ENCODE measurements at regions not wholly inside any gene's neighbourhood (a gene's known extent, or its start where the extent isn't known, plus 50 kb on each side); places are given as distances from the start of the nearest gene placed in this dataset.
"Not testable (repeated sequence)": the region's sequence is repeated elsewhere in the genome, so short reads cannot be mapped to it uniquely, and the experiment has no call there.

- Mint-ChIP-seq H3K27ac (peak overlapping the region in 1 of 6 donors; percentile 71), H3K4me3 (no peak overlapping the region), H3K36me3 (peaks cover 0 to 7% (median 3%) of the 10 kb centered on the region in 3 donors), H3K9me3 (no peaks in the 10 kb centered on the region), H3K27me3 (ENCODE audit: low read depth in 3 of 3) (no peaks in the 10 kb centered on the region), H3K4me1 (peaks cover 34 to 52% of the 10 kb centered on the region in 2 donors)
- no peak for DNase-seq
These were observed 52.1 kb downstream of the ARHGEF18 start for GRCh38 chr19:7400815-7401214.

GRCh38 chr19:7401694-7402093, 53.0 kb downstream of the ARHGEF18 start:
- Mint-ChIP-seq H3K9me3 (no peaks in the 10 kb centered on the region), H3K4me3 (no peak overlapping the region), H3K36me3 (peaks cover 0 to 7% (median 3%) of the 10 kb centered on the region in 3 donors), H3K4me1 (peaks cover 26 to 46% of the 10 kb centered on the region in 2 donors), H3K27me3 (ENCODE audit: low read depth in 3 of 3) (no peaks in the 10 kb centered on the region), H3K27ac (peak overlapping the region in 2 of 6 donors; percentile 11 to 46)
- DNase-seq: no peak

DNA sequence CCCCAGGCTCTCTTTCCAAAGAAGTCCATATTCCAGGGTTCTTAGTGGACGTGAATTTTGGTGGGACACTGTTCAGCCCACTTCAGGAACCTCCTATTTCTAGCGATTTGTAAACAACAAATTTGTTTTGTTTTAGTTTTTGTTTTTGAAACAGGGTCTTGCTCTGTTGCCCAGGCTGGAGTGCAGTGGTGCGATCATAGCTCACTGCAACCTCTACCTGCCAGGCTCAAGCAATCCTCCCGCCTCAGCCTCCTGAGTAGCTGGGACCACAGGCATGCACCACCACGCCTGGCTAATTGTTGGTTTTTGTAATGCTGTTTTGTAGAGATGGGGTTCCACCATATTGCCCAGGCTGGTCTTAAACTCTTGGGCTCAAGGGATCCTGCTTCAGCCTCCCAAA, 56.7 kb downstream of the ARHGEF18 start:
- not testable (repeated sequence) for DNase-seq; H3K27me3 Mint-ChIP-seq (ENCODE audit: low read depth in 3 of 3); H3K9me3 Mint-ChIP-seq; H3K27ac Mint-ChIP-seq; H3K4me3 Mint-ChIP-seq; H3K36me3 Mint-ChIP-seq
- H3K4me1 Mint-ChIP-seq: peaks cover 16 to 40% of the 10 kb centered on the region in 2 donors

GRCh38 chr19:7408251-7408650, 59.5 kb downstream of the ARHGEF18 start:
- H3K4me3 Mint-ChIP-seq: no peak overlapping the region
- H3K4me1 Mint-ChIP-seq: peaks cover 21 to 43% of the 10 kb centered on the region in 2 donors
- peaks cover 1 to 2% (median 1%) of the 10 kb centered on the region in 3 donors for H3K27me3 Mint-ChIP-seq (ENCODE audit: low read depth in 3 of 3)
- no peak for DNase-seq
- peaks cover 3 to 8% (median 4%) of the 10 kb centered on the region in 3 donors for H3K36me3 Mint-ChIP-seq
- no peaks in the 10 kb centered on the region for H3K9me3 Mint-ChIP-seq
- H3K27ac Mint-ChIP-seq: peak overlapping the region in 4 of 6 donors; percentile 16 to 61 (median 43)

GRCh38 chr19:7410946-7411345, 62.2 kb downstream of the ARHGEF18 start:
- Mint-ChIP-seq H3K27ac (no peak overlapping the region), H3K9me3 (no peaks in the 10 kb centered on the region), H3K4me1 (peaks cover 27 to 43% of the 10 kb centered on the region in 2 donors), H3K36me3 (peaks cover 0 to 8% (median 4%) of the 10 kb centered on the region in 3 donors), H3K4me3 (no peak overlapping the region), H3K27me3 (ENCODE audit: low read depth in 3 of 3) (peaks cover 1 to 7% (median 1%) of the 10 kb centered on the region in 3 donors)
- DNase-seq: no peak

GRCh38 chr19:7413629-7414028, 64.9 kb downstream of the ARHGEF18 start:
- peaks cover 25 to 38% of the 10 kb centered on the region in 2 donors for H3K4me1 Mint-ChIP-seq
- no peak overlapping the region for H3K27ac Mint-ChIP-seq
- no peaks in the 10 kb centered on the region for H3K9me3 Mint-ChIP-seq
- H3K27me3 Mint-ChIP-seq (ENCODE audit: low read depth in 3 of 3): peaks cover 0 to 5% (median 3%) of the 10 kb centered on the region in 3 donors
- no peak overlapping the region for H3K4me3 Mint-ChIP-seq
- DNase-seq: no peak
- H3K36me3 Mint-ChIP-seq: peaks cover 0 to 8% (median 4%) of the 10 kb centered on the region in 3 donors

- no peaks in the 10 kb centered on the region for H3K9me3 Mint-ChIP-seq
- H3K36me3 Mint-ChIP-seq: peaks cover 0 to 8% (median 4%) of the 10 kb centered on the region in 3 donors
- H3K27me3 Mint-ChIP-seq (ENCODE audit: low read depth in 3 of 3): peaks cover 0 to 5% (median 3%) of the 10 kb centered on the region in 3 donors
- H3K27ac Mint-ChIP-seq: peak overlapping the region in 4 of 6 donors; percentile 15 to 67 (median 39)
- no peak overlapping the region for H3K4me3 Mint-ChIP-seq
- peaks cover 30 to 37% of the 10 kb centered on the region in 2 donors for H3K4me1 Mint-ChIP-seq
- DNase-seq: no peak
These were observed 66.6 kb downstream of the ARHGEF18 start for GRCh38 chr19:7415163-7415856.

GRCh38 chr19:7415857-7416371, 67.2 kb downstream of the ARHGEF18 start:
- peaks cover 30 to 37% of the 10 kb centered on the region in 2 donors for H3K4me1 Mint-ChIP-seq
- H3K27ac Mint-ChIP-seq: peak overlapping the region in 1 of 6 donors; percentile 16
- no peaks in the 10 kb centered on the region for H3K9me3 Mint-ChIP-seq
- DNase-seq: no peak
- peaks cover 0 to 8% (median 4%) of the 10 kb centered on the region in 3 donors for H3K36me3 Mint-ChIP-seq
- H3K4me3 Mint-ChIP-seq: no peak overlapping the region
- H3K27me3 Mint-ChIP-seq (ENCODE audit: low read depth in 3 of 3): peaks cover 0 to 5% (median 3%) of the 10 kb centered on the region in 3 donors

- H3K4me1 Mint-ChIP-seq: peaks cover 24 to 36% of the 10 kb centered on the region in 2 donors
- no peak for DNase-seq
- H3K4me3 Mint-ChIP-seq: no peak overlapping the region
These were observed 69.1 kb downstream of the ARHGEF18 start for GRCh38 chr19:7417671-7418324.

GRCh38 chr19:7418596-7418995, 69.9 kb downstream of the ARHGEF18 start:
- Mint-ChIP-seq H3K36me3 (peaks cover 4 to 9% (median 5%) of the 10 kb centered on the region in 3 donors), H3K27me3 (ENCODE audit: low read depth in 3 of 3) (peaks cover 0 to 5% (median 4%) of the 10 kb centered on the region in 3 donors), H3K4me3 (no peak overlapping the region), H3K4me1 (peaks cover 22 to 31% of the 10 kb centered on the region in 2 donors), H3K9me3 (no peaks in the 10 kb centered on the region), H3K27ac (peak overlapping the region in 1 of 6 donors; percentile 7)
- no peak for DNase-seq

More at GRCh38 chr19:7417671-7418324, 69.1 kb downstream of the ARHGEF18 start:
- no peaks in the 10 kb centered on the region for H3K9me3 Mint-ChIP-seq
- H3K36me3 Mint-ChIP-seq: peaks cover 5 to 11% (median 7%) of the 10 kb centered on the region in 3 donors
- H3K27me3 Mint-ChIP-seq (ENCODE audit: low read depth in 3 of 3): peaks cover 0 to 5% (median 4%) of the 10 kb centered on the region in 3 donors
- H3K27ac Mint-ChIP-seq: peak overlapping the region in 1 of 6 donors; percentile 53

DNA sequence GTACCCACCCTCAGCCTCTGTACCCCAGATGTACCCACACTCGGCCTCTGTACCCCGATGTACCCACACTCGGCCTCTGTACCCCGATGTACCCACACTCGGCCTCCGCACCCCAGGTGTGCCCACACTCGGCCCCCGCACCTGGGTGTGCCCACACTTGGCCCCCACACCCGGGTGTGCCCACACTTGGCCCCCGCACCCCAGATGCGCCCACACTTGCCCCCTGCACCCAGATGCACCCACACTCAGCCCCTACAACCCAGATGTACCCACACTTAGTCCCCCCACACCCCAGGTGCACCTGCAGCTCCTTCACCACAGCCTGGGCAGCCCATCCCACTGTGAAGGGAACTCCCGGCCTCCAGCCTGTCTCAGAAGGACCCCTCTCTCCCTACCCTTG, 69.7 kb downstream of the PEX11G start:
- Mint-ChIP-seq H3K9me3 (no peaks in the 10 kb centered on the region), H3K27me3 (ENCODE audit: low read depth in 3 of 3) (peaks cover 0 to 5% (median 4%) of the 10 kb centered on the region in 3 donors), H3K27ac (no peak overlapping the region), H3K4me3 (no peak overlapping the region), H3K36me3 (peaks cover 4 to 9% (median 5%) of the 10 kb centered on the region in 3 donors), H3K4me1 (peaks cover 19 to 26% of the 10 kb centered on the region in 2 donors)
- DNase-seq: no peak

- H3K4me1 Mint-ChIP-seq: peaks cover 19 to 26% of the 10 kb centered on the region in 2 donors
- peak overlapping the region in 1 of 6 donors; percentile 40 for H3K27ac Mint-ChIP-seq
- H3K4me3 Mint-ChIP-seq: no peak overlapping the region
- H3K36me3 Mint-ChIP-seq: peaks cover 4 to 9% (median 5%) of the 10 kb centered on the region in 3 donors
- peaks cover 0 to 5% (median 4%) of the 10 kb centered on the region in 3 donors for H3K27me3 Mint-ChIP-seq (ENCODE audit: low read depth in 3 of 3)
- DNase-seq: no peak
- no peaks in the 10 kb centered on the region for H3K9me3 Mint-ChIP-seq
These were observed 68.9 kb downstream of the PEX11G start for GRCh38 chr19:7419777-7420439.

DNA sequence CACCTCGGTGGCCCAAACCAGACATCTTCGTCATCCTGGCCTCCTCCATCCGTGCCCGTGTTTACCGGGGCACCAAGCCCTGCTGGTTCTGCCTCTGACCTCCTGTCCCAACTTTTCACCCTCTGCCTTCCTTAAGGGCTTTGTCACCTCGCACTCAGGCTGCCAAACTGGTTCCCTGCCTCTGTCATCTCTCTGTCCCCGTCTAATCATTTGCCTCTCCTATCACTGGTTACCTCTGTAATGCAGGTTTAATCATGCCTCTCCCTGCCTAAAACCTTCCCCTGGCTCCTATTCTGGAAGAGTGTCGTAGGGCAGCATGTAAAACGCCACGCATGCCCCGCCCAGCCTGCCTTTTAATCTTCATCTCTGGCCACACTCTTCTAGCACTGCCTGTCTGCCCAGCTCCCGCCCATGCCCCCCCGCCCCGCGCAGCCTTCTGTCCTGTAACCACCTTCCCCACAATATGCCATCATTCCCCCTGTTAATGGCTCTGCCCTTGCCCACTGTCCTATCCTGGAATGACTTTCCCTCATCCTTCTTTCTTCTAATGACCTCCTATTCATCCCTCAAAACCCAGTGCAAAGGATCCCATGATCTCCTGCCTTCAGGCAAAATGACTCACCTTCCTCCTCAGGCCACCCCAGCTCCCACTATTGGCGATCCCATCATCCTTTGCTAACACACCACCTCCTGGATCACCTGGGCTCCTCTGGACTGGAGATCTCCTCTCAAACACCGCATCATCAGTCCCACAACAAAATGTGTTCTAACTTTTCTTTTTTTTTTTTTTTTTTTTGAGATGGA, 66.7 kb downstream of the PEX11G start:
- Mint-ChIP-seq H3K36me3 (peaks cover 4 to 9% (median 5%) of the 10 kb centered on the region in 3 donors), H3K4me3 (no peak overlapping the region), H3K27me3 (ENCODE audit: low read depth in 3 of 3) (peaks cover 0 to 4% (median 0%) of the 10 kb centered on the region in 3 donors), H3K4me1 (peaks cover 12 to 18% of the 10 kb centered on the region in 2 donors), H3K27ac (peak overlapping the region in 2 of 6 donors; percentile 33 to 64), H3K9me3 (no peaks in the 10 kb centered on the region)
- no peak for DNase-seq

All from immature natural killer cell (primary cell).